Endodermal cell (in vitro differentiated cells): ENCODE measurements at regions not wholly inside any gene's neighbourhood (a gene's known extent, or its start where the extent isn't known, plus 50 kb on each side); places are given as distances from the start of the nearest gene placed in this dataset.

Experiments
- DNase-seq: peaks from one replicate; pipeline ENCODE4 v3.0.0-alpha.2; 2017
- H3K27ac ChIP-seq: 2 replicates; pipeline ENCODE4 v1.5.1; 2013; ENCODE audit warnings: mild to moderate bottlenecking, low read depth, low read length, moderate library complexity
- H3K27me3 ChIP-seq: 2 replicates; pipeline ENCODE4 v1.6.1; 2013; ENCODE audit warnings: mild to moderate bottlenecking, low read length, moderate library complexity; ENCODE audit not compliant: insufficient read depth, control insufficient read depth, poor library complexity, severe bottlenecking
- H3K36me3 ChIP-seq: 2 replicates; pipeline ENCODE4 v1.7.0; 2013; ENCODE audit warnings: mild to moderate bottlenecking, low read length, moderate library complexity; ENCODE audit not compliant: control insufficient read depth, insufficient read depth
- H3K4me1 ChIP-seq: one replicate; pipeline ENCODE4 v1.7.0; 2013; ENCODE audit warnings: low read length; ENCODE audit not compliant: control insufficient read depth, insufficient read depth
- H3K4me3 ChIP-seq: 2 replicates; pipeline ENCODE4 v1.5.1; 2013; ENCODE audit warnings: mild to moderate bottlenecking, low read length, moderate library complexity
- H3K9ac ChIP-seq: 2 replicates; pipeline ENCODE4 v1.6.1; 2013; ENCODE audit warnings: mild to moderate bottlenecking, low read length, moderate library complexity; ENCODE audit not compliant: poor library complexity, severe bottlenecking; ENCODE audit errors: extremely low read depth
- H3K9me3 ChIP-seq: 2 replicates; pipeline ENCODE4 v1.6.1; 2013; ENCODE audit warnings: mild to moderate bottlenecking, low read length, moderate library complexity; ENCODE audit not compliant: control insufficient read depth
- H3K27ac Mint-ChIP-seq: 2 replicates; pipeline ENCODE4 v1.8.0; 2020; ENCODE audit warnings: mixed read lengths
- H3K27me3 Mint-ChIP-seq: 2 replicates; pipeline ENCODE4 v1.8.0; 2021; ENCODE audit warnings: mild to moderate bottlenecking, mixed read lengths; ENCODE audit not compliant: insufficient read depth
- H3K36me3 Mint-ChIP-seq: 2 replicates; pipeline ENCODE4 v1.8.0; 2020; ENCODE audit warnings: low read depth, mixed read lengths
- H3K4me1 Mint-ChIP-seq: 2 replicates; pipeline ENCODE4 v1.8.0; 2020; ENCODE audit warnings: mixed read lengths
- H3K4me3 Mint-ChIP-seq: 2 replicates; pipeline ENCODE4 v1.8.0; 2020; ENCODE audit warnings: mild to moderate bottlenecking, moderate library complexity, mixed read lengths
- H3K9me3 Mint-ChIP-seq: 2 replicates; pipeline ENCODE4 v1.8.0; 2020; ENCODE audit warnings: mild to moderate bottlenecking, mixed read lengths
- CTCF ChIP-seq: fragments of 200-600 bp; sonication (generic); conservative IDR thresholded peaks from 2 replicates; pipeline ENCODE4 v1.5.0; 2021; ENCODE audit warnings: antibody characterized with exemption, mild to moderate bottlenecking
- WGBS, 2 experiments: methylation state at CpG; one replicate each; pipeline versions ENCODE4 v1.1.5 to v1.1.7; 2013; ENCODE audit warnings: missing lambda C conversion rate in 2 of 2, mixed read lengths in 1 of 2; ENCODE audit not compliant: insufficient coverage in 1 of 2, insufficient read length in 1 of 2; 5-methylcytosine and 5-hydroxymethylcytosine counted together

GRCh38 chr12:87430444-87430843, 598.8 kb downstream of the C12orf50 start:
- TF ChIP-seq CTCF: no peak
- H3K4me3 ChIP-seq: no peak overlapping the region
- peaks cover 55% of the 10 kb centered on the region for H3K9me3 ChIP-seq
- no peaks in the 10 kb centered on the region for H3K4me1 ChIP-seq
- H3K36me3 Mint-ChIP-seq: no peaks in the 10 kb centered on the region
- peaks cover 46% of the 10 kb centered on the region for H3K9me3 Mint-ChIP-seq
- H3K9ac ChIP-seq: no peak overlapping the region
- no peak for DNase-seq
- H3K4me3 Mint-ChIP-seq: no peak overlapping the region
- H3K36me3 ChIP-seq: no peaks in the 10 kb centered on the region
- H3K4me1 Mint-ChIP-seq: peaks cover 3% of the 10 kb centered on the region
- H3K27me3 ChIP-seq: no peaks in the 10 kb centered on the region
- no peak overlapping the region for H3K27ac Mint-ChIP-seq
- H3K27me3 Mint-ChIP-seq: no peaks in the 10 kb centered on the region
- H3K27ac ChIP-seq: no peak overlapping the region

GRCh38 chr12:87428701-87429277, 600.4 kb downstream of the C12orf50 start:
- Histone ChIP-seq H3K4me1 (no peaks in the 10 kb centered on the region), H3K4me3 (no peak overlapping the region), H3K9ac (no peak overlapping the region), H3K27ac (no peak overlapping the region), H3K27me3 (no peaks in the 10 kb centered on the region), H3K9me3 (peaks cover 55% of the 10 kb centered on the region), H3K36me3 (no peaks in the 10 kb centered on the region)
- Mint-ChIP-seq H3K4me3 (no peak overlapping the region), H3K27me3 (no peaks in the 10 kb centered on the region), H3K4me1 (peaks cover 3% of the 10 kb centered on the region), H3K27ac (no peak overlapping the region), H3K9me3 (peaks cover 48% of the 10 kb centered on the region), H3K36me3 (no peaks in the 10 kb centered on the region)
- WGBS, 2 experiments: 78% methylated on average over 1 of the region's 1 CpG; no CpG with 5 or more reads in 1 of the 2 experiments
- no peak for TF ChIP-seq CTCF
- DNase-seq: no peak

- no peaks in the 10 kb centered on the region for H3K36me3 Mint-ChIP-seq
- H3K36me3 ChIP-seq: no peaks in the 10 kb centered on the region
- H3K9me3 Mint-ChIP-seq: peaks cover 48% of the 10 kb centered on the region
- H3K4me1 ChIP-seq: no peaks in the 10 kb centered on the region
- no peaks in the 10 kb centered on the region for H3K27me3 ChIP-seq
- peaks cover 55% of the 10 kb centered on the region for H3K9me3 ChIP-seq
- TF ChIP-seq CTCF: no peak
- no peak for DNase-seq
- H3K4me3 ChIP-seq: no peak overlapping the region
- peaks cover 3% of the 10 kb centered on the region for H3K4me1 Mint-ChIP-seq
- no peak overlapping the region for H3K9ac ChIP-seq
- 100% methylated on average over 1 of the region's 1 CpG for WGBS, 2 experiments
- no peak overlapping the region for H3K27ac ChIP-seq
- no peaks in the 10 kb centered on the region for H3K27me3 Mint-ChIP-seq
- no peak overlapping the region for H3K4me3 Mint-ChIP-seq
- no peak overlapping the region for H3K27ac Mint-ChIP-seq
Observed at GRCh38 chr12:87427770-87428169, 601.4 kb downstream of the C12orf50 start.
